Left hindlimb (tissue), 1 donor: ENCODE measurements at regions not wholly inside any gene's neighbourhood (a gene's known extent, or its start where the extent isn't known, plus 50 kb on each side); places are given as distances from the start of the nearest gene placed in this dataset.
"Not testable (repeated sequence)": the region's sequence is repeated elsewhere in the genome, so short reads cannot be mapped to it uniquely, and the experiment has no call there.

Source experiments
- DNase-seq: peaks from one replicate; pipeline ENCODE4 v3.0.0-alpha.2; 2018

DNA sequence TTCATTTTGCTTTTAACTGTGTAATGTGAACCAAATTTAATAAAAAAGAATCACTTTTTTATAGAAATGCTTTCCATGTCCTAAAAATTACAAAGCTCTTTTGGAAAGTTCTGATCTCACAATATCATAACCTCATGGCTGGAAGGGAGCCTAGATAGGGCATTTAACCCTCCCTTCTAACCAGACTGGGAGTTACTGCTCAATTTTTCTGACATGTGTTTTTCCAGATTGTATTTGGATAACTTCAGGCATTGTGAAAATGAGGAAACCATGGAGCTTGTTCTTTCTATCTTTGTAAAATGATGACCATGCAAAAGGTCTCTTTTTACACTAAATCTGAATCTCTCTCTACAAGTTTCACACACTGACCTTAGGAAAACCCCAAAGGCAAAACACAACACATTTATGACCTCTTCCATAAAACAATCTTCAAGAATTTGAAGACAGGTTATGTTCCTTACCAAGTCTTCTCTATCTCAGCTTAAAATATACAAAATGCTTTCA, 508.8 kb downstream of the DIPK2A start:
- DNase-seq, result no peak

DNA sequence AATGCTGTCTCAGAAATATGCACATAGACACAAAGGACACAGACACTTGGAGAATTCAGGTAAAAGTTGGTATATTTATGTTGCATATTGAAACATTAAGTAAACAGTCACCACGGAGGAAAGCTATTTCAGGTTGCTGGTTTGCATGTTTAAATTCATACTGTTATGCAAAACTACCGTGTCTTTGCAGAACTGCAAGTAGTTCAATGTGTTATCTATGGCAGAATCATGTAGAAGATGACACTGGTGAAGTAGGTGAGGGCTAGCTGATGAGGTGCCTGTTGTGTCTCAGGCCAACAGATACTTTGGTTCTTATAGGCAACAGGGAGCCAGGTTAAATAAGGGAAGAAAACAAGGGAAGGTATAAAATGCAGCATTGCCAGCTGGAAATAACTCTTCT, 511.3 kb downstream of the DIPK2A start:
- no peak for DNase-seq

DNA sequence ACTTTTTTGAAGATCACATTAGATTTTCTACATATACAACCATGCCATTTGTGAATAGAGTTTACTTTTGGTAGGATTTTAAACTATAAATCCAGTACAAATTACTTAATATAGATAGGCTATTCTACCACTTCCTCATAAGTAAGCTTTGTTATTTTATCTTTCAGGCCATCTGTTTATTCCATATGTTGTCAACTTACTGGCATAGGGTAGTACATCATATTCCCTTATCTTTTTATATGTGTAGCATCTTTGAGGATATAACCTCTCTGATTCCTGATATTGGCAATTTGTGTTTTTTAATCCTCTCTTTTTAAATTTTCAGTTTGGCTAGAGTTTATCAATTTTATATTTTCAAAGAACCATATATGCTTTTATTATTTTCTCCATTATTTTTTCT, 515.4 kb downstream of the DIPK2A start:
- DNase-seq, result no peak

DNA sequence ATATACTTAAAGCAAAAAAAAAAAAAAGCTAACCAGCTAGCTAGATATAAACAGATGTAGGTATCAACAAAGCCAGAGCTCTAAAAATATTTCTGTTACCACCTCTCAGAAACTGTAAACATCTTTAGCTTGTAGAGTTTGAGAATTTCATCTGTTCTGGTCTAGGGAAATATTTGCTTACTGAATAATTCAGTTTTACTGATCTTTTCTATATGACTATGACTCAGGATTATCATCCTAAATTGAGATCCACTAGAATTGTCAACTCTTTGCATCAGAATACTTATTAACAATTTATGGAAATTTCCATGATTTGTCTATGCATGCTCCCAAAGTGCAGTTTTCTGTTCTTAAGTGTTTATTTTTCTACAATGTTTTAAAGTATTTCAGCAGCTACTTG, 517.3 kb downstream of the DIPK2A start:
- no peak for DNase-seq

DNA sequence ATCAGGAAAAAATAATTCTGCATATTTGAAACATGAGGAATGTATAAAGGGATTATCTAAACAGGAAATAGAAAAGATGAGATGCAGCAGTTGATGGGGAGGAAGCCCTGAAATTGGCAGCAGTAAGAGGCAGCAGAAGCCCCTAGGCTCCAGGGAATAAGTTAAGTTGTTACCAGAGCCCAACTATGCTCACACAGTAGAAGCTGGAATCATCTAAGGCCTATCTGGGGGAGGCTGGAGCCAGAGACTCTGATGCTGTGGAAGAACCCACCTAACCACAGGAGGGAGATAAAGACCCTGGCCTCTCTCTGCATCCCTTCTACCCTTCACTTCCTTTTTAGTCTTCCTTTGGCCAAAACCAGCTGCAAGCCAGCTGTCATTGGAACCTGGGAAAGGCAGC, 519.7 kb downstream of the DIPK2A start:
- DNase-seq, result peak; percentile 28

DNA sequence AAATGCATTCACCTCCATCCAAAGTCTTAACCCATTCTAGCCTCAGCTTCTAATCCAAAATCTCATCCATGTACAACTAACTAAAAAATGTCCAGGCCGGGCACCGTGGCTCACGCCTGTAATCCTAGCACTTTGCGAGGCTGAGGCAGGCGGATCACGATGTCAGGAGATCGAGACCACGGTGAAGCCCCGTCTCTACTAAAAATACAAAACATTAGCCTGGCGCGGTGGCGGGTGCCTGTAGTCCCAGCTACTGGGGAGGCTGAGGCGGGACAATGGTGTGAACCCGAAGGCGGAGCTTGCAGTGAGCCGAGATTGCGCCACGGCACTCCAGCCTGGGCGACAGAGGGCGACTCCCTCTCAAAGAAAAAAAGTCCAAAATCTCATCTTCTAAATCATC, 523.0 kb downstream of the DIPK2A start:
- not testable (repeated sequence) for DNase-seq

DNA sequence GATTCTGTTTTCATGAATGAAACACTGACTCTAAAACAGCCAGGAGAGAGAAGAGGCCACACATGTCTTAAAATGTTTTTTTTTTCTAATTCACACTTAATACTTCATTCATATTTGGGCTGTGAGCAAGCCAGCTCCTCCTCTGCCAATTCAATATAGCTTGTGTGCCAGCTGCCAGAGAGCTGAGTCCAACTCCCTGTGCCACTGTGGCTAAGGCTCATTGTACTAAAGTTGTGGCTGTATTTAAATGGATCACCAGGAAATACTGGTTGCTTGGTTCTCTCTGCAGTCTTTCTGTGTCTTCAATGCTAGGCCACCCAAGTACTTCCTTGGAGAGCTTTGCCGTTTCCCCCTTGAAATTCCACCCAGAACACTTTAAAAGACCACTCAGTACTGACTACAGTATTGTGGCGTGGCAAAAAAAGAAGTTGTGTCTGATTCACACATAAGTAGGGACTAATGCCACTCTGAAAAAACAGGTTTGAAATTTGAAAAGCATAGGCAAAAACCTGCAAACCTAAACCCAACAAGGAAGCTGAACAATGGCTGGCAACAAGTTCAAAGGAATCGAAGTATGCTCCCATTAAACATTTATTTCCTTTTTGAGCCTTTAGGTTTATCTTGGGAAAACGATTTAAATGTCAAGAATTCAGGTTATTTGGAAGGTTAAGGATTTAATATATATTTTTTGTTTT, 524.7 kb downstream of the DIPK2A start:
- DNase-seq, result peak; percentile 50

DNA sequence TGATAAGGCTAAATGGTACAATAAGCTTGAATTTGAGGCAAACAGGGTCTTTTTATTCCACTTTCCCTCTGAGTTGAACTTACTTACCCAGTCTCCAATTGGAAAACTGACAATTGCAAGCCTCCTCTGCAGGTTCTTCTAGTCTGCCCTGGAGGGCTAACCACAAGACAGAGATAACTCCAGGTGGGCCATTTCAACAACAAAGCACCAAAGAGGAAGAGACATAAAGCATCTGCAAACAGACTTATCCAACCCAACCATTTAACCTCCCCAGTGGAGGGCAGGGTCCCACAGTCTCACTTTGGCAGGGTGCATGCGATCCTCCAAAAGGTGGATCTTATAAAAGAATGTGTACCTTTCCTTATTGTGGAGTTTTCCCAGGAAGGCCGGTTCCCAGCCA, 525.8 kb downstream of the DIPK2A start:
- no peak for DNase-seq

DNA sequence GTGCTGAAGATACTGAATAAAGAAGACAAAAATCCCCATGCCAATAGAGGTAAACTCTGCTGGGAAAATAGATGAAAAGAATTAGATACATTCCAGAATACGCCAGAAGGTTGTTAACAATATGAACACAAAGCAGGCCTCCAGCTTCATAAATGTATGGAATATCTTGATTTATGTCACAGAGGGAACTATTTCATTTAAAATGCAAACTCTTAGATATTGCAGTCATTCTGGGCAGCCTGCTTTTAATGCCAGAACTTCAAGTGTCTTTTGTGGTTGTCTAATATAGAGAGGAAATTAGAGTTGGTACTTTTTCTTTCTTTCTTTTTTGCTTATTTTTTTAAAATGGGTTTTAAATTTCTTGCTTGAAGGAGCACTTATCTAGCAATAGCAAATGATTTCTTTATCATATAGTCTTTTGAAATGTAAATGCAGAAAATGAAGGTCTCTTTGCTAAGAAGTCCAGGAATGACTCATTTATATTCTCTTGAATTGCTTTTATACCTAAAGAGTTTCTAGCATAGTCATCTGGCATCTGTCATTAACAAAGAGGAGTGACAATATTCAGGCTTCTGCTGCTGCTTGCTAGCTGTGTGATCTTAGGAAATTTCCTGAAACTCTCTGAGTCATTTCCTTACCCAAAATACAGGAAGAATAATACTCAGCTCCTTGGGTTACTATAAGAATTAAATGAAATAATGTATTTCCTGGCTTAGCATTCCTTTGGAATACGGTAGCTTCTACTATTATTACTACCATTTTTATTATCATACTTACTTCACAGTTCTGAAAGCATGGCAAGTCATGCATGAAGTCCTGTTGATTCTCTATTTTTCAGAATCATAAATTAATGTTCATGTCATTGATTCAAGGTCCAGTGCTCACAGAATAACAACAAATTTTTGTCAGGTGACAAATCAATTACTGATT, 527.6 kb downstream of the DIPK2A start:
- DNase-seq, result no peak

DNA sequence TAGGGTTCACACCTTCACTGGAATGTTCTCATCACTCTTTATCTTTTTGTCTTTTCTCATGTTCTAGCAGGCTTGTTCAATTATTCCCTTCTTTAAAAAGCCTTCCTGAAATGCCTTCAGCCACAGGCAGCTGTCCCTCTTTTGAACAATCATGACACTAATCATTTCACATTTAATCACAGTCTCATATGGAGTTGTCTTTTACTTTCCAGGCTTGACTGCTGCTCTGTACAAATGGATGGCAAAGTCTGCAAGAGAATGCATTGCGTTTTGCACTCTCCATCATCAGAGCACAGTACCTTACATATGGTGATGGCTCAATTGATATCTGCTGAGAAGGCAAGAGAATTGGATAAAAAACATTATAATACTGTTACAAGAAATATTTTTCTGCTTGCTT, 529.8 kb downstream of the DIPK2A start:
- no peak for DNase-seq

DNA sequence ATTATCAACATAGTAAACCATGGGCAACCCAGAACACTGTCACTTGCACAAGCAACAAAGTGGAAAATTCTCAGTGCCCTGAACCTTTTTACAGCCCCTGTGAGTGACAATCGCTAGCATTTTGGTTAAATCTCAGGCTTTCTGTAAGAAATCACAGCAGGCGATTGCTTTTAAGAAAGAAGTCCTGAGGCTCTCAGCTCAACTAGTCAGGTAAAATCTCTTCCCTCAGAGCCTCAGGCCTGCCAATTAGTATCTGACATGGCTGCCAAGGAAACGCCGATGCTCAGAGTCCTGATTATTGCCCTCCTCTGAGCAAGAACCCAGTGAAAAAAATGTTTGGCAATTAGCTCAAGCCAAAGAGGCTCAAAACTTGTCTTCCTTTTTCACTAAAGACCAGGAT, 530.8 kb downstream of the DIPK2A start:
- no peak for DNase-seq

DNA sequence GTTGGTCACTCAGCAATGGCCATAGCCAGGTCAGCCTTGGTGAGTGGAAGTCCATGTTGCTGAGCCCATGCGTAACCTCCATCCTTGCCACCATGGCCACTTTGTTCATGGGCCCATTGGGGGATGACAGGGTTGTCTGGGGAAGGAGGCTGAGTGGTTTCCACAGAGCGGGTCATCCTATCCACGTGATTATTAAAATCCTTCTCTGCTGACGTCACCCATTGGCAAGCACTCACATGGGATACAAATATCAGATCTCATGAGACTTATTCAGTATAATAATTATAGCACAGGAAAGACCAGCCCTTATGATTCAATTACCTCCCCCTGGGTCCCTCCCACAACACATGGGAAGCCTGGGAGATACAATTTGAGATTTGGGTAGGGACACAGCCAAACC, 534.8 kb downstream of the DIPK2A start:
- DNase-seq, result not testable (repeated sequence)

DNA sequence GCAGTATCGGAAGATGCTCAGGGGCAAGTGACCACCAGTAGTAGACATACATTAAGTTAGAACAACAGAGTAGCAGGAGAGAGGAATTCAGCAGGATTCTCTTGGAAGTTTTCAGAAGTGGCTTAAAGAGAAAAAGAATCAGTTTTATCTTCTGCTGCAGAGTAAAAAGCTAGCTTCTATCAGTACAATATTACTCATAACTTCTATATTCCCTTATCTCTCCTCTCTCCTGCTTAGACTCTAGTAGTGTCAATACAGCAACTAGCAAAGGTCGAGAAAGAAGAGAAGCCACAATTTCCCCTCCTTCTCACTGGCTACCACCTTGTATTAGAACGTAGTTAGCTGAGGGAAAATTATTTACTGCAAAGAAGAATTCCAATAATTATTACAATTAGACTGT, 539.7 kb downstream of the DIPK2A start:
- DNase-seq, result no peak

DNA sequence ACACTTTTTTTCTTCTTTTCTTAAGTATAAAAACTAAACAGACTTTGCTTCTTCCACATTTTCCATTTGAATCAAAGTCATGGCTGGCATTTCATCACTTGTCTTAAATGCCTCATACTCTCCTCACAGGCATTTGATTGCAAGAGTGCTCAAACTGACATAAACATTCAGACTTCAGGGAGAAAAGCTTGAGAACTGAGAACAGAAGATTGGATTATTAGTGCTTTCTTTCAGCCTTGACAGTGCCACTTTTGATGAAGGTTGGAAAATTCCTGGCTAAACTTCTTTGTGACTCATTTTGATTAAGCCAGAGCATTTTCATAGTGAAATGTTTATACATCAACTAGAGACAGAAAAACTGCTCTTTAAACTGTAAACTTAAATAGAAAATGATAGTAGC, 544.4 kb downstream of the DIPK2A start:
- no peak for DNase-seq

DNA sequence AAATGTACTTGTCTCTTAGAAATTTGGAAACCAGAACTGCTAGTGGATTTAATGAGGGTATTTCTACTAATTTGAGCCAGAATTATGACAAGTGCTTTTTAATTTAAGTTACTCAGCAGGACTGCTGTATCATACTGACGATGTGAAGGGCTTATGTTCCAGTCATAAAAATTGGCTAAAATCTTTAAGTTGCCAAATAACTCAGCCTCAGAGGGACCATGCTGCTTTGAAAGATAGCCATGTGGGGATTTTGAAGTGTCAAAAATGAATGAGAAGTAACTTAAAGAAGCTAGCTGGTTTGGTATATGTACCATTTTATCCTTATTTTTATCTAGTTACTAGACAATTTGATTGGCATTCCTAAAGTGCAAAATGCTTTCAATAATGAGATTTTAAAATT, 545.0 kb downstream of the DIPK2A start:
- no peak for DNase-seq

DNA sequence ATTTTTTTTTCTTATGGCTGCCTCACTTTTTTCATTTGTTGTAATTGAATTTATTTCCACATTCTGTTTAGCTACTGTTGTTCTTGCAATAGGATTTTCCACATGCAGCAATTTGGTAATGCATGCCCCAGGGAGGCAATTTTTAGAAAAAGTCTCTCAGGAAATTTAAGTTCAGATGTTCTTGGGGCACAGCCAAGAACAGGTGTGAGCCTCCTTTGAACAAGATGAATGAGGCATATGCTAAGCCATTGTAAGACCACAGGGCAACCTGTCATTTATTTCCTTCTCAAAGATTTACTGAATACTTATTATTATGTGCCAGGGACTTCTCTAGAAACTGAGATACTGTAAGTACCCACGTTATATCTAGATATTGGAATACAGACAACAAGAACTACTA, 549.5 kb downstream of the DIPK2A start:
- no peak for DNase-seq

DNA sequence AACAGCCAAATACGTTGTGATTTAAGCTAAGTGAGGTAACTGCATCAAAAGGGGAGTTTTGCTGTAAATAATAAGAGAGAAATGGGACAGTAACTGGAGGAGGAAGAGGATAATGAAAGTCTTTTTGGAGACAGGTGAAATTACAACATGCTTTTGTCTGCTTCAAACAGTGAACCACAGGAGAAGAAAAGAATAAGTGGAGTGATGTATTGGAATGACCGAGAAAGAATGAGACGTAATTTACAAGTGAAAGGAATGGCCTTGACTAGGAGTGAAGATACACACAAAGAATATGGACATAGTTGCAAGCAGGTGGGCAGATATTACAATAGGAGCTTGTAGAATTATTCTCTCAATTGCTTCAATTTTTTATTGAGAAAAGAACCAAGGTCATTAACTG, 550.8 kb downstream of the DIPK2A start:
- no peak for DNase-seq

DNA sequence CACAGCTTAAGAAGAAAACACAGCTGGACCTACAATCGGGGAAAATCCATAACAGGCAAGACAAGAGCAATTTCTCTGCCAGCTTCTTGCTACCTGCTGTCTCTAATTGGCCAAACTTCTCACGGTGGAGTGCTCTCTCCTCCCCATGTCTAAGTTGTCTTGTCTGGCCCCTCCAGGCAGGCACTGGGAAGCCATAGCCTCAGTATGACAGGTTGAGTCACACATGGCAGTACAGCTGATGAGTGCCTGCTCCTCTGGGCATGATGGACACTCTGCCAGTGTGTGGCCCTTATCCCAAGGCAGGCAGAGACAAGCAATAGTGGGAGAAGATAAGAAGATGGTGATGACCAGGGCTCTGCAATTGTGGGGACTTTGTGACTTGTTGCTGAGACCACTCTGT, 551.8 kb downstream of the DIPK2A start:
- DNase-seq, result no peak

DNA sequence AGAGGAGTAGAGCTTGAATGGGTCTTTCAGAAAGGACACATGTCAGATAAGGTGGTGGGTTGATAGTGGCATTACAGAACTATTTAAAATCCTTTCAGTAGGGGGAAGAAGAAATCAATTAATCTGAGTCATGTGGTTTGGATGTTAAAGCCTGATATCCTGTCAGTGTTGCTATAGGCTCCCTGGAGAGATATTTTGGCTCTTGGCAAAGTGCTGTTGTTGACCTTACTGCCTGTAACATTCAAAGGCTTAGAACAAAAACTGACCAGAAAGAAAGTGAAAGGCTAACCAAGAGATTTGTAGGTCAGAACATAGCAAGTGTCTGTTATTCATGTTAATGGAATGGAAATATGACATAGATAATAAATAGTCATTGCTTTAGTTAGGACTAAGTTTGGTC, 552.9 kb downstream of the DIPK2A start:
- DNase-seq, result no peak

DNA sequence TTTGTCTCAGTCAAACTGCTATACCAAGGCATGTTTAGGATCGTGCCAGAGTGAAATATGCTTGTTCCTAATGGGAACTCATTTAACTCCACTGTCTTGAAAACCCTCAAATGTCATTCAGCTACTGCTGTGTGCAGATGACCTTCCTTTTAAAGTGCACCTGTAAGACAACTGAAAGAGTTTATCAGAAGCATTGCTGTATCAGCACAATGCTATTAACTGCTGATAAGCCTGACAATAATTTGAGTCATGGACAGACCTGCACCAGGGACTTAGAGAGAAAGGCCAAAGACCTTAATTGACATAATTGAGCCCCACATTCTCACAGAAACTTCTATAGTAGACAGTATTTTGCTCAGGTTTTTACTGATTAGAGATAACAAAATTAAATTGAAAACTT, 557.9 kb downstream of the DIPK2A start:
- DNase-seq, result no peak

DNA sequence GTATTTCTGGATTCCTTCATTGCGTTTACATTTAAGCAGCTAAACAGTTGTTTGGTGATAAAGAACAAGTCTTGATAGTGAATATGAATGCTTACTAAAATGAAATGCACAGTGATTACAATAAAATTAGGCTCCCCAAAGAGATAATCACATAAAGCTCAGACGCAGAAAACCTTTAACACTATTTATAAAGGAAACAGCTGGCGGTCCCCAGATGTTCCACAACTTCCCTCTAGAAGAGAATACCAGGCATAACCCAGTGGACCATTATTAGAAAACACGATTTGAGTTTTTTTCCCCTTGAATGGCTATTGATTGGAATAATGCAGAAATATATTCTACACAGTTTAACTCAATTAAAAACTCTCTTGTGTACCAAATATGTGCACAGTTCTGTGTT, 573.2 kb downstream of the DIPK2A start:
- no peak for DNase-seq

DNA sequence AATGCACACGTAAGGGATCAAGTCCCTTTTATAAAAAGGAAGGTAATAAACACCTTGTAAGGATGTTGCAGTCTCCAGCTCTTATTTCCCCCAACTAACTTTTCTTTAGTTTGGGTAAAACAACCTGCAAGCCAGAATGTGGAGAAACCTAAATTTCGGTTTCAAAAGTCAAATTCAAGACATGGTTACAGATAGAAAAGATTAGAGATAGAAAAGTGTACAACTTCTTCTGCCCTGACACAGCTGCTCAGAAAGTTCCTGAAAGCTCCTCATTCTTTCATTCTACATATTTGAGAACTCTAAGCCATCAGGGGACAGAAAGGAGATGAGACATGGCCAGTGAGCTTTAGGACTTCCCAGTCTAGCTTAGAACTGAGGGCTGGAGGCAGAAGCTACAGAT, 574.9 kb downstream of the DIPK2A start:
- DNase-seq, result no peak

DNA sequence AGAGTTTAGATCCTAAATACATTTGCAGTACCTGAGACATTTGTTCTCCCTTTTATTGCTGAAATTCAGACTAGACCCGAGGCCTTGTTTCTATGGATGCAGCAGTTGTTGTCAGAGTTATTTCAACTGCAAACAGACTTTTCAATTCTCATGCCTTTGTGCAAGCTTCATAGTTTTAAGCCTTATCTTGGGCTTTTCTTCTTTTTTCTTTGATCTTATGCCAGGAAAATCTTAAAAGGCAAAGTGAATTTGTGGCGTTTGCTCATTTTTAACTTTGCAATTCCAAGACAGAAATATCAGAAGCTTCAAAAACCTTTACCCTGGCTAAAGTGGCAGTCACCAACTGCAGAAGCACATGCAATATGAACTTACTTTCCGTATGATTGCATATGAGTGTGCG, 576.7 kb downstream of the DIPK2A start:
- DNase-seq, result no peak

DNA sequence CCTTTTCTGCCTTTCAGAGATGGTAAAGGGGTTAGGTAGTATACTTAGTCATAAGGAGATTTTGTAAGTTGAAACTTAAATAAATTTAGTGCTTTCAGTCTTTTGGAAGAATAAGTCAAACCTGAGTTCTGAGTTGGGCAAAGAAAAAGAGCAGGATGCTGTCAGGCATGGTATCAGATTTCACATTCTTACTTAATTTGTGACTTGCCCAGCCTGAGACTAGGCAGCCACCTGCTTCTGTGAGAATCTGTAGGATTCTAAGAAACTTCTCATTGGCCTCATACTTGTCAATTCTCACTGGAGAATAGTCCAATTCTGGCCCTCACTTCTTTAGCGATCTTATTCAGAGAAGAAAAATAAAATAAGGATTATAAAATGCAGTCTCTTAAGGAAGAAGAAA, 577.5 kb downstream of the DIPK2A start:
- no peak for DNase-seq
